ENCODE measurements at regions not wholly inside any gene's neighbourhood (a gene's known extent, or its start where the extent isn't known, plus 50 kb on each side); places are given as distances from the start of the nearest gene placed in this dataset.

DNA sequence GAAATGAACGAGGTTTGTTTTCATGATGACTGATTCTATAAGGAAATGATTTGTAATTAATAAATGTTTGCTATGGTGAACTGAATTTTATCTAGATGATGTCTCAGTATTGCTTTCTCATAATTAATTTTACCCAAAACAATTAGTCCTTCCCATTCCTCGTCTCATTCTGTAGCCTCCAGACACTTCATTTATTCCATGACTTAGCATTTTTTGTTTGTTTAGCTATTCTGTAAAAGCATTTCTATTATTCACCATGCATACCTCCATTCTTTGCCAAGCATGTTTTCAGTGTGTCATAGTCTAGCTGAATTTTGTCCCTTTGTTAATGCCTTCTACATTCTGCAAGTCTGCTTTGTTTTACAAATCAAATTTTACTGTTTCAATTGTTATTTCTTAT lies 137.4 kb upstream of the RPL10L start:
- no peaks in the 10 kb centered on the region for H3K4me1 ChIP-seq
- no peak for TF ChIP-seq POLR2AphosphoS5 (IDR thresholded peaks at IDR 0.05)
- TF ChIP-seq POLR2A (IDR thresholded peaks at IDR 0.05): no peak
- TF ChIP-seq, protein P1, sequence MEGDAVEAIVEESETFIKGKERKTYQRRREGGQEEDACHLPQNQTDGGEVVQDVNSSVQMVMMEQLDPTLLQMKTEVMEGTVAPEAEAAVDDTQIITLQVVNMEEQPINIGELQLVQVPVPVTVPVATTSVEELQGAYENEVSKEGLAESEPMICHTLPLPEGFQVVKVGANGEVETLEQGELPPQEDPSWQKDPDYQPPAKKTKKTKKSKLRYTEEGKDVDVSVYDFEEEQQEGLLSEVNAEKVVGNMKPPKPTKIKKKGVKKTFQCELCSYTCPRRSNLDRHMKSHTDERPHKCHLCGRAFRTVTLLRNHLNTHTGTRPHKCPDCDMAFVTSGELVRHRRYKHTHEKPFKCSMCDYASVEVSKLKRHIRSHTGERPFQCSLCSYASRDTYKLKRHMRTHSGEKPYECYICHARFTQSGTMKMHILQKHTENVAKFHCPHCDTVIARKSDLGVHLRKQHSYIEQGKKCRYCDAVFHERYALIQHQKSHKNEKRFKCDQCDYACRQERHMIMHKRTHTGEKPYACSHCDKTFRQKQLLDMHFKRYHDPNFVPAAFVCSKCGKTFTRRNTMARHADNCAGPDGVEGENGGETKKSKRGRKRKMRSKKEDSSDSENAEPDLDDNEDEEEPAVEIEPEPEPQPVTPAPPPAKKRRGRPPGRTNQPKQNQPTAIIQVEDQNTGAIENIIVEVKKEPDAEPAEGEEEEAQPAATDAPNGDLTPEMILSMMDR (IDR thresholded peaks at IDR 0.05): no peak
- DNase-seq (ENCODE audit: low spot score in 2 of 2): no peak
- peaks cover 0 to 11% of the 10 kb centered on the region in 2 donors for H3K9me3 ChIP-seq
- H3K4me3 ChIP-seq: no peak overlapping the region
- no peak overlapping the region for H3K27ac ChIP-seq
- H3K27me3 ChIP-seq: no peaks in the 10 kb centered on the region
- intact Hi-C loops (cut with DNase I; ENCODE audit: low total_unique reads): loop anchor here (5.0 kb wide), 1 partner anchor 498 kb away; no protein-coding TSS in a partner anchor
- H3K36me3 ChIP-seq: no peaks in the 10 kb centered on the region

DNA sequence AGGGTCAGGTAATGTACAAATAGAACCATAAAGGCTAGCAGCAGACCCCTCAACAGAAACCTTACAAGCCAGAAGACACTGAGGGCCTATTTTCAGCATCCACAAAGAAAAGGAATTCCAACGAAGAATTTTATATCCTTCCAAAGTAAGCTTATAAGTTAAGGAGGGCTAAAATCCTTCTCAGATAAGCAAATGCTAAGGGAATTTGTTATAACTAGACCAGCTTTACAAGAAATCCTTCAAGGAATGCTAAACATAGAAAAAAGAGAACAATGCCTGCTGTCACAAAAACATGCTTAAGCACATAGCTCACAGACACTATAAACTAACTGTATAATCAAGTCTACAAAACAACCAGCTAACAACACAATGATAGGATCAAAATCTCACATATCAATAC lies 130.7 kb upstream of the RPL10L start:
- H3K4me3 ChIP-seq: no peak overlapping the region
- TF ChIP-seq POLR2AphosphoS5 (IDR thresholded peaks at IDR 0.05): no peak
- TF ChIP-seq, protein P1 (IDR thresholded peaks at IDR 0.05): no peak
- TF ChIP-seq POLR2A (IDR thresholded peaks at IDR 0.05): no peak
- H3K27me3 ChIP-seq: no peaks in the 10 kb centered on the region
- no peak for DNase-seq (ENCODE audit: low spot score in 2 of 2)
- peaks cover 17 to 31% of the 10 kb centered on the region in 2 donors for H3K9me3 ChIP-seq
- no peak overlapping the region for H3K27ac ChIP-seq
- H3K4me1 ChIP-seq: no peaks in the 10 kb centered on the region
- intact Hi-C loops (cut with DNase I; ENCODE audit: low total_unique reads): no loop called here
- no peaks in the 10 kb centered on the region for H3K36me3 ChIP-seq

DNA sequence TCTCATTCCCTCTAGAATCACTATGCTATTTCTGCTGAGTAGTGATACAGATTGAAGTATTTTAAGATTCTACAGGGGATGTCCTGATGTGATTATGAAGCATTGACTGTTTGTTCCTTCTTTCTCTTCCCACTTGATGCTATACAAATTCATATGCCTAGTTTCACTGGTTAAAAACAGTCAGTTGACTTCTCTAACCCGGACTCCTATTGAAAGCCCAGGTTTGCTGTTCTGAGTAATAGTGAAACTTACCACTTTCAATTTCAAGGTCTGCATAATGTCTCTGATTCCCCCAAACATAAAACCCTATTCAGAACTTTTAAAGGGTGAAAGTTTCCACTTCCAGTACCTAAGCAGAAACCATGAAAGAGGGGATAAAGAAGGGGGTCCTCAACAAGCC lies 117.7 kb upstream of the RPL10L start:
- DNase-seq (ENCODE audit: low spot score in 2 of 2): no peak
- H3K36me3 ChIP-seq: no peaks in the 10 kb centered on the region
- no peaks in the 10 kb centered on the region for H3K27me3 ChIP-seq
- H3K27ac ChIP-seq: no peak overlapping the region
- intact Hi-C loops (cut with DNase I; ENCODE audit: low total_unique reads): no loop called here
- H3K9me3 ChIP-seq: no peaks in the 10 kb centered on the region
- TF ChIP-seq POLR2A (IDR thresholded peaks at IDR 0.05): no peak
- no peak for TF ChIP-seq POLR2AphosphoS5 (IDR thresholded peaks at IDR 0.05)
- TF ChIP-seq, protein P1 (IDR thresholded peaks at IDR 0.05): no peak
- H3K4me3 ChIP-seq: no peak overlapping the region
- H3K4me1 ChIP-seq: no peaks in the 10 kb centered on the region

GRCh38 chr14:46747001-46747652 lies 95.5 kb upstream of the RPL10L start:
- Histone ChIP-seq H3K9me3 (no peaks in the 10 kb centered on the region), H3K4me3 (no peak overlapping the region), H3K27me3 (no peaks in the 10 kb centered on the region), H3K4me1 (no peaks in the 10 kb centered on the region), H3K36me3 (no peaks in the 10 kb centered on the region), H3K27ac (no peak overlapping the region)
- no peak for DNase-seq (ENCODE audit: low spot score in 2 of 2)
- intact Hi-C loops (cut with DNase I; ENCODE audit: low total_unique reads): no loop called here
- no peak for TF ChIP-seq POLR2A (IDR thresholded peaks at IDR 0.05)
- no peak for TF ChIP-seq POLR2AphosphoS5 (IDR thresholded peaks at IDR 0.05)
- TF ChIP-seq, protein P1 (IDR thresholded peaks at IDR 0.05): no peak

- TF ChIP-seq POLR2A (IDR thresholded peaks at IDR 0.05) (no peak), POLR2AphosphoS5 (IDR thresholded peaks at IDR 0.05) (no peak)
- TF ChIP-seq, protein P1 (IDR thresholded peaks at IDR 0.05): no peak
- Histone ChIP-seq H3K27ac (no peak overlapping the region), H3K4me1 (no peaks in the 10 kb centered on the region), H3K9me3 (peaks cover 0 to 11% of the 10 kb centered on the region in 2 donors), H3K4me3 (no peak overlapping the region), H3K27me3 (no peaks in the 10 kb centered on the region), H3K36me3 (no peaks in the 10 kb centered on the region)
- intact Hi-C loops (cut with DNase I; ENCODE audit: low total_unique reads): no loop called here
- no peak for DNase-seq (ENCODE audit: low spot score in 2 of 2)
These were observed 82.7 kb upstream of the RPL10L start for GRCh38 chr14:46734286-46734685.

Data from breast epithelium (tissue), 4 donors.